ENCODE measurements at regions not wholly inside any gene's neighbourhood (a gene's known extent, or its start where the extent isn't known, plus 50 kb on each side); places are given as distances from the start of the nearest gene placed in this dataset.

DNA sequence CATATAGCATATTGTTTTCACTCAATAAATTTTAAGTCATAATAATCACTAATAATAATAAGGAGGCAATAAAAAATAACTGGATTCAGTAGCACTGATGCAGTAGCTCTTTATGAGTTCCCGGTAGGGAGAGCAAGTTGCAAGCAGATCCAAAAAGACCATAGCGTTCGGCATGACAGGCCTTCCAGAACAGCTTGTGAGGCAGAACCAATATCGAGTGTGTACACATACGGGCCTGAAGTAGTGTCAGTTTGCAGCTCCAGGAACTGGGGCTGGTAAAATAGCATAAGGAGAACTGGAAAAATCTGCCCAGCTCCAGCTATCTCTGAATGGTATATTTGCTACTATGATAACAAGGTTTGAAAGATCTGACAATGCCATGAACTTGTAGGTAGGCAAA, 1607.8 kb upstream of the PIK3C3 start:
- H3K9ac ChIP-seq (ENCODE audit: control insufficient read depth, insufficient read depth, low read length), result no peak overlapping the region
- TF ChIP-seq DPF2 (IDR thresholded peaks at IDR 0.05), result no peak
- no peak for TF ChIP-seq HCFC1 (IDR thresholded peaks at IDR 0.05; ENCODE audit: low read length)
- no peak for TF ChIP-seq POU2F2 (IDR thresholded peaks at IDR 0.05; ENCODE audit: borderline replicate concordance, low read depth, low read length)
- TF ChIP-seq SMAD5 (IDR thresholded peaks at IDR 0.05; ENCODE audit: low read depth), result no peak
- no peak for TF ChIP-seq NFYA (IDR thresholded peaks at IDR 0.05; ENCODE audit: borderline replicate concordance, low read depth, low read length)
- TF ChIP-seq SMC3 (IDR thresholded peaks at IDR 0.05; ENCODE audit: borderline replicate concordance, low read length), result no peak
- no peaks in the 10 kb centered on the region for H3K27me3 ChIP-seq (replicated peaks in 1 of 2; ENCODE audit: control insufficient read depth in 2 of 2, insufficient read depth in 2 of 2, low read length in 1 of 2)
- H3K9me3 ChIP-seq (replicated peaks; ENCODE audit: control insufficient read depth, insufficient read depth, low read length), result no peaks in the 10 kb centered on the region
- ChIA-PET POLR2A (no interaction called here), RAD21 (ENCODE audit: unreplicated experiment) (no interaction called here), CTCF (no interaction called here), SMC1A (ENCODE audit: uncharacterized antibody, unreplicated experiment) (no interaction called here)
- FAIRE-seq (no peak), DNase-seq (ENCODE audit: low read depth, low spot score) (no peak), ATAC-seq (no peak)
- no peak overlapping the region for H2AFZ ChIP-seq (ENCODE audit: control insufficient read depth, low read depth, low read length)
- no peaks in the 10 kb centered on the region for H4K20me1 ChIP-seq (ENCODE audit: control insufficient read depth, insufficient read depth)
- H3K36me3 ChIP-seq (ENCODE audit: control insufficient read depth in 2 of 2, insufficient read depth in 2 of 2, low read length in 1 of 2), result no peaks in the 10 kb centered on the region
- 39% methylated on average over 5 of the region's 5 CpGs for WGBS (ENCODE audit: insufficient coverage, insufficient replicate concordance, low lambda C conversion rate, missing lambda C conversion rate)
- H3K4me2 ChIP-seq (ENCODE audit: control insufficient read depth, insufficient read depth), result no peak overlapping the region
- intact Hi-C loops (cut with micrococcal nuclease; ENCODE audit: unreplicated experiment), result no loop called here
- H3K79me2 ChIP-seq (ENCODE audit: control insufficient read depth, insufficient read depth, low read length), result no peaks in the 10 kb centered on the region
- H3K4me3 ChIP-seq, result no peak overlapping the region
- H3K27ac ChIP-seq (ENCODE audit: control insufficient read depth, insufficient read depth), result no peak overlapping the region
- H3K4me1 ChIP-seq (ENCODE audit: control insufficient read depth, insufficient read depth, low read length), result no peaks in the 10 kb centered on the region
- BruUV-seq (replicated peaks), result no TSS peak
- in situ Hi-C loops (cut with MboI), result no loop called here

DNA sequence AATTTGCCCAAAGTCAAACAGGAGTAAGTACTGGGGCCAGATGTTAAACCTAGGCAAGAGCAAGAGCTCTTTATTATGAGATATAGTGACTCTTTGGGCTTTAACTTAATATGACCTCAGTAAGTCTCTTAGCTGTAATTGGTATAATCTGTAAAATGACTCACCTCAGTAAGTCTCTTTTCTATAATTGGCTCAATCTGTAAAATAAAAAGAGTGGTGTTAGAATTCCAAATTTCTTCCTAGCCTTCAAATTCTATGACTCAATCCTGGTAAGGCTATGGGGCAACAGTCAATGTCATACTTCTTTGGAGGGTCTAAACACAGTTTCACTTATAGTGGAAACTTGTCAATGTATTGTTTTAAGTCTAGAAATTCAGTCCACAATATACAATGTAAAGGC, 1608.9 kb upstream of the PIK3C3 start:
- Histone ChIP-seq H3K27me3 (replicated peaks in 1 of 2; ENCODE audit: control insufficient read depth in 2 of 2, insufficient read depth in 2 of 2, low read length in 1 of 2) (no peaks in the 10 kb centered on the region), H3K4me3 (no peak overlapping the region), H3K36me3 (ENCODE audit: control insufficient read depth in 2 of 2, insufficient read depth in 2 of 2, low read length in 1 of 2) (no peaks in the 10 kb centered on the region), H4K20me1 (ENCODE audit: control insufficient read depth, insufficient read depth) (no peaks in the 10 kb centered on the region), H3K4me1 (ENCODE audit: control insufficient read depth, insufficient read depth, low read length) (no peaks in the 10 kb centered on the region), H3K9me3 (replicated peaks; ENCODE audit: control insufficient read depth, insufficient read depth, low read length) (no peaks in the 10 kb centered on the region), H3K27ac (ENCODE audit: control insufficient read depth, insufficient read depth) (no peak overlapping the region), H3K9ac (ENCODE audit: control insufficient read depth, insufficient read depth, low read length) (no peak overlapping the region), H2AFZ (ENCODE audit: control insufficient read depth, low read depth, low read length) (no peak overlapping the region), H3K79me2 (ENCODE audit: control insufficient read depth, insufficient read depth, low read length) (no peaks in the 10 kb centered on the region), H3K4me2 (ENCODE audit: control insufficient read depth, insufficient read depth) (no peak overlapping the region)
- ChIA-PET RAD21 (ENCODE audit: unreplicated experiment) (no interaction called here), CTCF (no interaction called here), SMC1A (ENCODE audit: uncharacterized antibody, unreplicated experiment) (no interaction called here), POLR2A (no interaction called here)
- no TSS peak for BruUV-seq (replicated peaks)
- in situ Hi-C loops (cut with MboI) (no loop called here), intact Hi-C loops (cut with micrococcal nuclease; ENCODE audit: unreplicated experiment) (no loop called here)
- TF ChIP-seq MYB (IDR thresholded peaks at IDR 0.05; ENCODE audit: borderline replicate concordance, low read depth, low read length), result no peak
- no peak for TF ChIP-seq CREB1 (IDR thresholded peaks at IDR 0.05; ENCODE audit: low read depth)
- TF ChIP-seq CBX3 (IDR thresholded peaks at IDR 0.05; ENCODE audit: borderline replicate concordance, low read depth), result no peak
- TF ChIP-seq, protein P1, sequence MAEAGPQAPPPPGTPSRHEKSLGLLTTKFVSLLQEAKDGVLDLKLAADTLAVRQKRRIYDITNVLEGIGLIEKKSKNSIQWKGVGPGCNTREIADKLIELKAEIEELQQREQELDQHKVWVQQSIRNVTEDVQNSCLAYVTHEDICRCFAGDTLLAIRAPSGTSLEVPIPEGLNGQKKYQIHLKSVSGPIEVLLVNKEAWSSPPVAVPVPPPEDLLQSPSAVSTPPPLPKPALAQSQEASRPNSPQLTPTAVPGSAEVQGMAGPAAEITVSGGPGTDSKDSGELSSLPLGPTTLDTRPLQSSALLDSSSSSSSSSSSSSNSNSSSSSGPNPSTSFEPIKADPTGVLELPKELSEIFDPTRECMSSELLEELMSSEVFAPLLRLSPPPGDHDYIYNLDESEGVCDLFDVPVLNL (IDR thresholded peaks at IDR 0.05; ENCODE audit: low read depth, low read length), result no peak
- TF ChIP-seq, protein P2, sequence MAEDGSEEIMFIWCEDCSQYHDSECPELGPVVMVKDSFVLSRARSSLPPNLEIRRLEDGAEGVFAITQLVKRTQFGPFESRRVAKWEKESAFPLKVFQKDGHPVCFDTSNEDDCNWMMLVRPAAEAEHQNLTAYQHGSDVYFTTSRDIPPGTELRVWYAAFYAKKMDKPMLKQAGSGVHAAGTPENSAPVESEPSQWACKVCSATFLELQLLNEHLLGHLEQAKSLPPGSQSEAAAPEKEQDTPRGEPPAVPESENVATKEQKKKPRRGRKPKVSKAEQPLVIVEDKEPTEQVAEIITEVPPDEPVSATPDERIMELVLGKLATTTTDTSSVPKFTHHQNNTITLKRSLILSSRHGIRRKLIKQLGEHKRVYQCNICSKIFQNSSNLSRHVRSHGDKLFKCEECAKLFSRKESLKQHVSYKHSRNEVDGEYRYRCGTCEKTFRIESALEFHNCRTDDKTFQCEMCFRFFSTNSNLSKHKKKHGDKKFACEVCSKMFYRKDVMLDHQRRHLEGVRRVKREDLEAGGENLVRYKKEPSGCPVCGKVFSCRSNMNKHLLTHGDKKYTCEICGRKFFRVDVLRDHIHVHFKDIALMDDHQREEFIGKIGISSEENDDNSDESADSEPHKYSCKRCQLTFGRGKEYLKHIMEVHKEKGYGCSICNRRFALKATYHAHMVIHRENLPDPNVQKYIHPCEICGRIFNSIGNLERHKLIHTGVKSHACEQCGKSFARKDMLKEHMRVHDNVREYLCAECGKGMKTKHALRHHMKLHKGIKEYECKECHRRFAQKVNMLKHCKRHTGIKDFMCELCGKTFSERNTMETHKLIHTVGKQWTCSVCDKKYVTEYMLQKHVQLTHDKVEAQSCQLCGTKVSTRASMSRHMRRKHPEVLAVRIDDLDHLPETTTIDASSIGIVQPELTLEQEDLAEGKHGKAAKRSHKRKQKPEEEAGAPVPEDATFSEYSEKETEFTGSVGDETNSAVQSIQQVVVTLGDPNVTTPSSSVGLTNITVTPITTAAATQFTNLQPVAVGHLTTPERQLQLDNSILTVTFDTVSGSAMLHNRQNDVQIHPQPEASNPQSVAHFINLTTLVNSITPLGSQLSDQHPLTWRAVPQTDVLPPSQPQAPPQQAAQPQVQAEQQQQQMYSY (CRISPR knock-in tag; IDR thresholded peaks at IDR 0.05), result no peak
- ATAC-seq (no peak), FAIRE-seq (no peak), DNase-seq (ENCODE audit: low read depth, low spot score) (no peak)

Data from GM12878 (cell line).